ENCODE measurements at regions not wholly inside any gene's neighbourhood (a gene's known extent, or its start where the extent isn't known, plus 50 kb on each side); places are given as distances from the start of the nearest gene placed in this dataset.

DNA sequence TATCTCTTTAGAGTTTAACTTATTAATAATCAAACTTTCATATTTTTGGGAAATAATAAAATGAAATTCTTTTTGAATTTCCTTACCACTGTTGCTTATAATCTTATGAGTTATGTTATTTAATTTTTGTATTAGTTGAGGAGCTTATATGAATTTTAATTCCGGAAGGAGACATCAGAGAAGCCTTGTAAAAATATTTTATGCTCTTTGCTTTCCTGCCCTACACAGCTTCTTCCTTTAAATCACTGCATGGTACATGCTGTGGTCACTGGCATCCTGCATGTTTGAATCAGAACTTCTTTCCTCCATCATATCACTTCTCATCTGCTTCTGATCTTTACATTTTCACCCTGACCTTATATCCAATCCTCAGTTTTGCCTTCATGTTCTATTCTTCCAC lies 266.7 kb upstream of the ZSWIM2 start:
- H3K36me3 ChIP-seq (ENCODE audit: control insufficient read depth in 2 of 2, insufficient read depth in 2 of 2, low read length in 2 of 2): no peaks in the 10 kb centered on the region
- no peaks in the 10 kb centered on the region for H3K9me3 ChIP-seq (ENCODE audit: control insufficient read depth in 2 of 2, low read length in 2 of 2)
- no peaks in the 10 kb centered on the region for H3K27me3 ChIP-seq (ENCODE audit: control insufficient read depth in 1 of 2, insufficient read depth in 2 of 2, low read length in 2 of 2)
- no peak overlapping the region for H3K27ac ChIP-seq (ENCODE audit: low read length)
- no peak overlapping the region for H3K4me3 ChIP-seq (ENCODE audit: low read length in 2 of 2)
- no peaks in the 10 kb centered on the region for H3K4me1 ChIP-seq (ENCODE audit: control insufficient read depth, insufficient read depth, low read length)
- H3K9ac ChIP-seq (ENCODE audit: low read length in 2 of 2): no peak overlapping the region

- no peak overlapping the region for H3K27ac ChIP-seq (ENCODE audit: low read length)
- no peak overlapping the region for H3K4me3 ChIP-seq (ENCODE audit: low read length in 2 of 2)
- no peaks in the 10 kb centered on the region for H3K36me3 ChIP-seq (ENCODE audit: control insufficient read depth in 2 of 2, insufficient read depth in 2 of 2, low read length in 2 of 2)
- H3K4me1 ChIP-seq (ENCODE audit: control insufficient read depth, insufficient read depth, low read length): no peaks in the 10 kb centered on the region
- H3K9ac ChIP-seq (ENCODE audit: low read length in 2 of 2): no peak overlapping the region
- H3K27me3 ChIP-seq (ENCODE audit: control insufficient read depth in 1 of 2, insufficient read depth in 2 of 2, low read length in 2 of 2): no peaks in the 10 kb centered on the region
- H3K9me3 ChIP-seq (ENCODE audit: control insufficient read depth in 2 of 2, low read length in 2 of 2): no peaks in the 10 kb centered on the region
Observed at GRCh38 chr2:187107001-187107400, 258.0 kb upstream of the ZSWIM2 start.

GRCh38 chr2:187105218-187105617 lies 256.2 kb upstream of the ZSWIM2 start:
- Histone ChIP-seq H3K4me1 (ENCODE audit: control insufficient read depth, insufficient read depth, low read length) (no peaks in the 10 kb centered on the region), H3K36me3 (ENCODE audit: control insufficient read depth in 2 of 2, insufficient read depth in 2 of 2, low read length in 2 of 2) (no peaks in the 10 kb centered on the region), H3K9ac (ENCODE audit: low read length in 2 of 2) (no peak overlapping the region), H3K9me3 (ENCODE audit: control insufficient read depth in 2 of 2, low read length in 2 of 2) (no peaks in the 10 kb centered on the region), H3K27me3 (ENCODE audit: control insufficient read depth in 1 of 2, insufficient read depth in 2 of 2, low read length in 2 of 2) (no peaks in the 10 kb centered on the region), H3K4me3 (ENCODE audit: low read length in 2 of 2) (no peak overlapping the region), H3K27ac (ENCODE audit: low read length) (no peak overlapping the region)

DNA sequence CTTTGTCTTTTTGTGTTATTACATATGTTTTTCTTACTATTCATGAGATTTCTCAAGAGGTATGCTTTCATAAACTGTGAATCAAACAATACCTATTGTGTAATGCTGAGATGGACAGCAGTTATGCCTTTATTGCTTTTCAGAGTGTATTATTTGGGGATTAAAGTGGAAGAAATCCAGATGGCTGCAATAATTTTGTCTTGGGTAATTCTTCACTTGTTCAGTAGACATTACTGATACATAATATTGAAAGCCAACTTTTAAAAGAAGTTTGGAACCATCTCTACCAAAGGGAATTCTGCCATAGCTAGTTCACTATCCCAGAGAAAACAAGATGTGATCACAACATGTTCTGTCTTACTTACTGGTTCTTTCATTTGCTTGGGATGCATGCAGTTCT lies 253.4 kb upstream of the ZSWIM2 start:
- Histone ChIP-seq H3K9ac (ENCODE audit: low read length in 2 of 2) (no peak overlapping the region), H3K9me3 (ENCODE audit: control insufficient read depth in 2 of 2, low read length in 2 of 2) (no peaks in the 10 kb centered on the region), H3K36me3 (ENCODE audit: control insufficient read depth in 2 of 2, insufficient read depth in 2 of 2, low read length in 2 of 2) (no peaks in the 10 kb centered on the region), H3K4me1 (ENCODE audit: control insufficient read depth, insufficient read depth, low read length) (no peaks in the 10 kb centered on the region), H3K4me3 (ENCODE audit: low read length in 2 of 2) (no peak overlapping the region), H3K27me3 (ENCODE audit: control insufficient read depth in 1 of 2, insufficient read depth in 2 of 2, low read length in 2 of 2) (no peaks in the 10 kb centered on the region), H3K27ac (ENCODE audit: low read length) (no peak overlapping the region)

- Histone ChIP-seq H3K27me3 (ENCODE audit: control insufficient read depth in 1 of 2, insufficient read depth in 2 of 2, low read length in 2 of 2) (no peaks in the 10 kb centered on the region), H3K9me3 (ENCODE audit: control insufficient read depth in 2 of 2, low read length in 2 of 2) (no peaks in the 10 kb centered on the region), H3K4me1 (ENCODE audit: control insufficient read depth, insufficient read depth, low read length) (no peaks in the 10 kb centered on the region)
Observed at GRCh38 chr2:187098154-187098553, 249.2 kb upstream of the ZSWIM2 start.

GRCh38 chr2:187093771-187094412 lies 244.9 kb upstream of the ZSWIM2 start:
- Histone ChIP-seq H3K27ac (ENCODE audit: low read length) (no peak overlapping the region), H3K9ac (ENCODE audit: low read length in 2 of 2) (no peak overlapping the region), H3K9me3 (ENCODE audit: control insufficient read depth in 2 of 2, low read length in 2 of 2) (no peaks in the 10 kb centered on the region), H3K4me1 (ENCODE audit: control insufficient read depth, insufficient read depth, low read length) (no peaks in the 10 kb centered on the region), H3K4me3 (ENCODE audit: low read length in 2 of 2) (no peak overlapping the region), H3K36me3 (ENCODE audit: control insufficient read depth in 2 of 2, insufficient read depth in 2 of 2, low read length in 2 of 2) (no peaks in the 10 kb centered on the region), H3K27me3 (ENCODE audit: control insufficient read depth in 1 of 2, insufficient read depth in 2 of 2, low read length in 2 of 2) (no peaks in the 10 kb centered on the region)

More at GRCh38 chr2:187098154-187098553, 249.2 kb upstream of the ZSWIM2 start:
- H3K36me3 ChIP-seq (ENCODE audit: control insufficient read depth in 2 of 2, insufficient read depth in 2 of 2, low read length in 2 of 2): no peaks in the 10 kb centered on the region
- H3K4me3 ChIP-seq (ENCODE audit: low read length in 2 of 2): no peak overlapping the region
- H3K9ac ChIP-seq (ENCODE audit: low read length in 2 of 2): no peak overlapping the region
- no peak overlapping the region for H3K27ac ChIP-seq (ENCODE audit: low read length)

DNA sequence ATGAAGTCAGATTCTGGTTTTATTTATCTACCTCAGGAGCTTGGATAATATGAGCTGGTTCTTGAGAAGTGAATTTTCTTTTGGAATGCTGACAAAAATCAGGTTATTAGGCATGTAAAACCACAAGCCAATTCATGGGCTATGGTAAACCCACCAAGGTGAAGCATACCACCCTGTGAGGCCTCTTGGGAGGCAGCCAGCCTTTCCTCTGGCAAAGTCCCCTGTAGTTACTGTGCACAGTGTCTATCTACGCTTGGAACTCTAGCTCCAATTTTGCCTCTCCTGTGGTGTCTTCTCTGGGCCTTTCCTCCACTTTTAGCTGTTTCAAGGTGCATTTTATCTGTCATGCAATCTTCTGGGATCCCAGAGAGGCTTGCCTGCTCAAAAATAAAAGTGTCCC lies 242.7 kb upstream of the ZSWIM2 start:
- H3K9ac ChIP-seq (ENCODE audit: low read length in 2 of 2): no peak overlapping the region
- no peaks in the 10 kb centered on the region for H3K4me1 ChIP-seq (ENCODE audit: control insufficient read depth, insufficient read depth, low read length)
- no peaks in the 10 kb centered on the region for H3K27me3 ChIP-seq (ENCODE audit: control insufficient read depth in 1 of 2, insufficient read depth in 2 of 2, low read length in 2 of 2)
- H3K27ac ChIP-seq (ENCODE audit: low read length): no peak overlapping the region
- no peaks in the 10 kb centered on the region for H3K9me3 ChIP-seq (ENCODE audit: control insufficient read depth in 2 of 2, low read length in 2 of 2)
- no peaks in the 10 kb centered on the region for H3K36me3 ChIP-seq (ENCODE audit: control insufficient read depth in 2 of 2, insufficient read depth in 2 of 2, low read length in 2 of 2)
- H3K4me3 ChIP-seq (ENCODE audit: low read length in 2 of 2): no peak overlapping the region

GRCh38 chr2:187084524-187084923 lies 235.6 kb upstream of the ZSWIM2 start:
- H3K9ac ChIP-seq (ENCODE audit: low read length in 2 of 2): no peak overlapping the region
- H3K27me3 ChIP-seq (ENCODE audit: control insufficient read depth in 1 of 2, insufficient read depth in 2 of 2, low read length in 2 of 2): no peaks in the 10 kb centered on the region
- no peaks in the 10 kb centered on the region for H3K9me3 ChIP-seq (ENCODE audit: control insufficient read depth in 2 of 2, low read length in 2 of 2)
- H3K27ac ChIP-seq (ENCODE audit: low read length): no peak overlapping the region
- H3K36me3 ChIP-seq (ENCODE audit: control insufficient read depth in 2 of 2, insufficient read depth in 2 of 2, low read length in 2 of 2): no peaks in the 10 kb centered on the region
- H3K4me1 ChIP-seq (ENCODE audit: control insufficient read depth, insufficient read depth, low read length): no peaks in the 10 kb centered on the region
- H3K4me3 ChIP-seq (ENCODE audit: low read length in 2 of 2): no peak overlapping the region

- Histone ChIP-seq H3K4me3 (ENCODE audit: low read length in 2 of 2) (no peak overlapping the region), H3K36me3 (ENCODE audit: control insufficient read depth in 2 of 2, insufficient read depth in 2 of 2, low read length in 2 of 2) (no peaks in the 10 kb centered on the region), H3K27me3 (ENCODE audit: control insufficient read depth in 1 of 2, insufficient read depth in 2 of 2, low read length in 2 of 2) (no peaks in the 10 kb centered on the region), H3K9me3 (ENCODE audit: control insufficient read depth in 2 of 2, low read length in 2 of 2) (no peaks in the 10 kb centered on the region), H3K9ac (ENCODE audit: low read length in 2 of 2) (no peak overlapping the region), H3K4me1 (ENCODE audit: control insufficient read depth, insufficient read depth, low read length) (no peaks in the 10 kb centered on the region), H3K27ac (ENCODE audit: low read length) (no peak overlapping the region)
Observed at GRCh38 chr2:187081461-187081860, 232.5 kb upstream of the ZSWIM2 start.

- Histone ChIP-seq H3K27me3 (ENCODE audit: control insufficient read depth in 1 of 2, insufficient read depth in 2 of 2, low read length in 2 of 2) (no peaks in the 10 kb centered on the region), H3K9me3 (ENCODE audit: control insufficient read depth in 2 of 2, low read length in 2 of 2) (peaks cover 0 to 5% of the 10 kb centered on the region in 2 donors), H3K9ac (ENCODE audit: low read length in 2 of 2) (no peak overlapping the region), H3K4me3 (ENCODE audit: low read length in 2 of 2) (no peak overlapping the region), H3K27ac (ENCODE audit: low read length) (no peak overlapping the region), H3K4me1 (ENCODE audit: control insufficient read depth, insufficient read depth, low read length) (no peaks in the 10 kb centered on the region), H3K36me3 (ENCODE audit: control insufficient read depth in 2 of 2, insufficient read depth in 2 of 2, low read length in 2 of 2) (no peaks in the 10 kb centered on the region)
Observed at GRCh38 chr2:187079901-187080300, 230.9 kb upstream of the ZSWIM2 start.

- H3K4me3 ChIP-seq (ENCODE audit: low read length in 2 of 2): no peak overlapping the region
- peaks cover 0 to 5% of the 10 kb centered on the region in 2 donors for H3K9me3 ChIP-seq (ENCODE audit: control insufficient read depth in 2 of 2, low read length in 2 of 2)
- H3K36me3 ChIP-seq (ENCODE audit: control insufficient read depth in 2 of 2, insufficient read depth in 2 of 2, low read length in 2 of 2): no peaks in the 10 kb centered on the region
- no peaks in the 10 kb centered on the region for H3K4me1 ChIP-seq (ENCODE audit: control insufficient read depth, insufficient read depth, low read length)
- no peak overlapping the region for H3K9ac ChIP-seq (ENCODE audit: low read length in 2 of 2)
- no peak overlapping the region for H3K27ac ChIP-seq (ENCODE audit: low read length)
- no peaks in the 10 kb centered on the region for H3K27me3 ChIP-seq (ENCODE audit: control insufficient read depth in 1 of 2, insufficient read depth in 2 of 2, low read length in 2 of 2)
Observed at GRCh38 chr2:187078297-187078696, 229.3 kb upstream of the ZSWIM2 start.
